ENCODE measurements at regions not wholly inside any gene's neighbourhood (a gene's known extent, or its start where the extent isn't known, plus 50 kb on each side); places are given as distances from the start of the nearest gene placed in this dataset.
"Not testable (repeated sequence)": the region's sequence is repeated elsewhere in the genome, so short reads cannot be mapped to it uniquely, and the experiment has no call there.

- TF ChIP-seq POLR2AphosphoS5 (IDR thresholded peaks at IDR 0.05; ENCODE audit: borderline replicate concordance, low read depth, low read length) (no peak), FOXP2 (optimal IDR thresholded peaks at IDR 0.05; ENCODE audit: control extremely low read depth, extremely low read length, insufficient read depth) (no peak), EZH2 (IDR thresholded peaks at IDR 0.05) (no peak)
- Histone ChIP-seq H3K36me3 (ENCODE audit: insufficient read depth, low read length) (no peaks in the 10 kb centered on the region), H3K27ac (no peak overlapping the region), H3K9ac (ENCODE audit: insufficient read length) (no peak overlapping the region), H3K4me3 (no peak overlapping the region), H3K9me3 (ENCODE audit: low read depth, low read length) (no peaks in the 10 kb centered on the region)
- no peak for DNase-seq (ENCODE audit: low read depth, low spot score)
Observed at GRCh38 chr7:68892236-68892635, 706.0 kb upstream of the AUTS2 start.

GRCh38 chr7:68893411-68893810 is 704.9 kb upstream of the AUTS2 start:
- Histone ChIP-seq H3K27ac (no peak overlapping the region), H3K9ac (ENCODE audit: insufficient read length) (no peak overlapping the region), H3K4me3 (no peak overlapping the region), H3K9me3 (ENCODE audit: low read depth, low read length) (no peaks in the 10 kb centered on the region), H3K36me3 (ENCODE audit: insufficient read depth, low read length) (no peaks in the 10 kb centered on the region)
- no peak for DNase-seq (ENCODE audit: low read depth, low spot score)
- no peak for TF ChIP-seq FOXP2 (optimal IDR thresholded peaks at IDR 0.05; ENCODE audit: control extremely low read depth, extremely low read length, insufficient read depth)
- no peak for TF ChIP-seq EZH2 (IDR thresholded peaks at IDR 0.05)
- TF ChIP-seq POLR2AphosphoS5 (IDR thresholded peaks at IDR 0.05; ENCODE audit: borderline replicate concordance, low read depth, low read length), result no peak

- not testable (repeated sequence) for DNase-seq (ENCODE audit: low read depth, low spot score); H3K4me3 ChIP-seq; H3K9me3 ChIP-seq (ENCODE audit: low read depth, low read length); H3K36me3 ChIP-seq (ENCODE audit: insufficient read depth, low read length); H3K9ac ChIP-seq (ENCODE audit: insufficient read length); H3K27ac ChIP-seq
Observed at GRCh38 chr7:68899156-68899555, 699.1 kb upstream of the AUTS2 start.

- Histone ChIP-seq H3K9me3 (ENCODE audit: low read depth, low read length) (no peaks in the 10 kb centered on the region), H3K9ac (ENCODE audit: insufficient read length) (no peak overlapping the region), H3K27ac (no peak overlapping the region), H3K4me3 (no peak overlapping the region), H3K36me3 (ENCODE audit: insufficient read depth, low read length) (no peaks in the 10 kb centered on the region)
- TF ChIP-seq FOXP2 (optimal IDR thresholded peaks at IDR 0.05; ENCODE audit: control extremely low read depth, extremely low read length, insufficient read depth), result no peak
- TF ChIP-seq POLR2AphosphoS5 (IDR thresholded peaks at IDR 0.05; ENCODE audit: borderline replicate concordance, low read depth, low read length), result no peak
- no peak for TF ChIP-seq EZH2 (IDR thresholded peaks at IDR 0.05)
- DNase-seq (ENCODE audit: low read depth, low spot score), result no peak
Observed at GRCh38 chr7:68900096-68900495, 698.2 kb upstream of the AUTS2 start.

- no peaks in the 10 kb centered on the region for H3K9me3 ChIP-seq (ENCODE audit: low read depth, low read length)
- no peak for DNase-seq (ENCODE audit: low read depth, low spot score)
- H3K27ac ChIP-seq, result no peak overlapping the region
- H3K9ac ChIP-seq (ENCODE audit: insufficient read length), result no peak overlapping the region
- no peak for TF ChIP-seq POLR2AphosphoS5 (IDR thresholded peaks at IDR 0.05; ENCODE audit: borderline replicate concordance, low read depth, low read length)
- TF ChIP-seq EZH2 (IDR thresholded peaks at IDR 0.05), result no peak
- no peak for TF ChIP-seq FOXP2 (optimal IDR thresholded peaks at IDR 0.05; ENCODE audit: control extremely low read depth, extremely low read length, insufficient read depth)
- no peak overlapping the region for H3K4me3 ChIP-seq
- no peaks in the 10 kb centered on the region for H3K36me3 ChIP-seq (ENCODE audit: insufficient read depth, low read length)
Observed at GRCh38 chr7:68904630-68905029, 693.6 kb upstream of the AUTS2 start.

- no peak for DNase-seq (ENCODE audit: low read depth, low spot score)
- Histone ChIP-seq H3K9me3 (ENCODE audit: low read depth, low read length) (no peaks in the 10 kb centered on the region), H3K9ac (ENCODE audit: insufficient read length) (no peak overlapping the region), H3K27ac (no peak overlapping the region), H3K4me3 (no peak overlapping the region), H3K36me3 (ENCODE audit: insufficient read depth, low read length) (no peaks in the 10 kb centered on the region)
- no peak for TF ChIP-seq FOXP2 (optimal IDR thresholded peaks at IDR 0.05; ENCODE audit: control extremely low read depth, extremely low read length, insufficient read depth)
- TF ChIP-seq EZH2 (IDR thresholded peaks at IDR 0.05), result no peak
- TF ChIP-seq POLR2AphosphoS5 (IDR thresholded peaks at IDR 0.05; ENCODE audit: borderline replicate concordance, low read depth, low read length), result no peak
Observed at GRCh38 chr7:68911754-68912153, 686.5 kb upstream of the AUTS2 start.

GRCh38 chr7:68914006-68914405 is 684.3 kb upstream of the AUTS2 start:
- no peak for TF ChIP-seq FOXP2 (optimal IDR thresholded peaks at IDR 0.05; ENCODE audit: control extremely low read depth, extremely low read length, insufficient read depth)
- no peak for TF ChIP-seq EZH2 (IDR thresholded peaks at IDR 0.05)
- TF ChIP-seq POLR2AphosphoS5 (IDR thresholded peaks at IDR 0.05; ENCODE audit: borderline replicate concordance, low read depth, low read length), result no peak

GRCh38 chr7:68917041-68917651 is 681.1 kb upstream of the AUTS2 start:
- Histone ChIP-seq H3K9ac (ENCODE audit: insufficient read length) (no peak overlapping the region), H3K4me3 (no peak overlapping the region), H3K9me3 (ENCODE audit: low read depth, low read length) (no peaks in the 10 kb centered on the region), H3K36me3 (ENCODE audit: insufficient read depth, low read length) (no peaks in the 10 kb centered on the region), H3K27ac (no peak overlapping the region)
- DNase-seq (ENCODE audit: low read depth, low spot score), result no peak
- TF ChIP-seq FOXP2 (optimal IDR thresholded peaks at IDR 0.05; ENCODE audit: control extremely low read depth, extremely low read length, insufficient read depth), result no peak
- TF ChIP-seq EZH2 (IDR thresholded peaks at IDR 0.05), result no peak
- no peak for TF ChIP-seq POLR2AphosphoS5 (IDR thresholded peaks at IDR 0.05; ENCODE audit: borderline replicate concordance, low read depth, low read length)

More at GRCh38 chr7:68914006-68914405, 684.3 kb upstream of the AUTS2 start:
- no peak overlapping the region for H3K4me3 ChIP-seq
- H3K9ac ChIP-seq (ENCODE audit: insufficient read length), result no peak overlapping the region
- H3K36me3 ChIP-seq (ENCODE audit: insufficient read depth, low read length), result no peaks in the 10 kb centered on the region
- H3K9me3 ChIP-seq (ENCODE audit: low read depth, low read length), result no peaks in the 10 kb centered on the region
- H3K27ac ChIP-seq, result no peak overlapping the region
- DNase-seq (ENCODE audit: low read depth, low spot score), result no peak

- Histone ChIP-seq H3K9ac (ENCODE audit: insufficient read length) (no peak overlapping the region), H3K36me3 (ENCODE audit: insufficient read depth, low read length) (no peaks in the 10 kb centered on the region), H3K4me3 (no peak overlapping the region), H3K27ac (no peak overlapping the region), H3K9me3 (ENCODE audit: low read depth, low read length) (no peaks in the 10 kb centered on the region)
- no peak for DNase-seq (ENCODE audit: low read depth, low spot score)
- TF ChIP-seq FOXP2 (optimal IDR thresholded peaks at IDR 0.05; ENCODE audit: control extremely low read depth, extremely low read length, insufficient read depth) (no peak), POLR2AphosphoS5 (IDR thresholded peaks at IDR 0.05; ENCODE audit: borderline replicate concordance, low read depth, low read length) (no peak), EZH2 (IDR thresholded peaks at IDR 0.05) (no peak)
Observed at GRCh38 chr7:68918621-68919020, 679.7 kb upstream of the AUTS2 start.
